ENCODE measurements at regions not wholly inside any gene's neighbourhood (a gene's known extent, or its start where the extent isn't known, plus 50 kb on each side); places are given as distances from the start of the nearest gene placed in this dataset.
A peak's percentile ranks its signal among the peaks of the same experiment; 100 is the strongest.

GRCh38 chr15:36175186-36175740 is 404.2 kb upstream of the CDIN1 start:
- ATAC-seq = no peak
- Histone ChIP-seq H3K79me2 (ENCODE audit: insufficient read depth, low read length) (no peaks in the 10 kb centered on the region), H3K27me3 (ENCODE audit: control insufficient read depth in 1 of 2, insufficient read depth in 2 of 2, low read length in 2 of 2) (no peaks in the 10 kb centered on the region), H2AFZ (ENCODE audit: low read length) (no peak overlapping the region), H3K27ac (ENCODE audit: extremely low read length, insufficient read depth, low read length) (no peak overlapping the region), H3K4me2 (ENCODE audit: low read depth, low read length) (no peak overlapping the region), H3K9ac (ENCODE audit: insufficient read depth, low read depth, low read length) (no peak overlapping the region), H3K4me1 (ENCODE audit: insufficient read depth, low read length) (no peaks in the 10 kb centered on the region), H3K4me3 (replicated peaks in 1 of 3; ENCODE audit: insufficient read depth in 1 of 3, low read depth in 2 of 3, low read length in 3 of 3) (no peak overlapping the region), H4K20me1 (ENCODE audit: insufficient read depth, low read length) (no peaks in the 10 kb centered on the region), H3K9me3 (ENCODE audit: low read length) (no peaks in the 10 kb centered on the region), H3K36me3 (replicated peaks in 1 of 2; ENCODE audit: control insufficient read depth in 1 of 2, insufficient read depth in 2 of 2, low read length in 2 of 2) (no peaks in the 10 kb centered on the region)
- TF ChIP-seq MAFK (conservative IDR thresholded peaks at IDR 0.05 in 1 of 2, IDR thresholded peaks at IDR 0.05 in 1 of 2; ENCODE audit: low read length in 2 of 2) (peak in 1 of 2 experiments; percentile 45; a peak in 1 of 4 replicates), ARHGAP35 (CRISPR knock-in tag; IDR thresholded peaks at IDR 0.05; ENCODE audit: borderline replicate concordance) (no peak)
- in situ Hi-C loops (cut with HindIII; ENCODE audit: extremely low pct_ligation_motif_present, low pct_unique_long_range_greater_than_20kb) = no loop called here
- 32% methylated on average over 8 of the region's 8 CpGs for WGBS (ENCODE audit: low lambda C conversion rate)
- intact Hi-C loops (cut with micrococcal nuclease; ENCODE audit: unreplicated experiment) = no loop called here
- DNase-seq (ENCODE audit: low spot score) = no peak
- ChIA-PET POLR2A (no interaction called here), CTCF (ENCODE audit: low intra/inter-chr PET ratio, low total read pairs) (no interaction called here)
- BruUV-seq (replicated peaks) = no TSS peak
- no peak for FAIRE-seq

GRCh38 chr15:36175741-36176291 is 403.6 kb upstream of the CDIN1 start:
- Histone ChIP-seq H2AFZ (ENCODE audit: low read length) (no peak overlapping the region), H3K27me3 (ENCODE audit: control insufficient read depth in 1 of 2, insufficient read depth in 2 of 2, low read length in 2 of 2) (no peaks in the 10 kb centered on the region), H3K4me3 (replicated peaks in 1 of 3; ENCODE audit: insufficient read depth in 1 of 3, low read depth in 2 of 3, low read length in 3 of 3) (no peak overlapping the region), H3K9ac (ENCODE audit: insufficient read depth, low read depth, low read length) (no peak overlapping the region), H4K20me1 (ENCODE audit: insufficient read depth, low read length) (no peaks in the 10 kb centered on the region), H3K4me1 (ENCODE audit: insufficient read depth, low read length) (no peaks in the 10 kb centered on the region), H3K79me2 (ENCODE audit: insufficient read depth, low read length) (no peaks in the 10 kb centered on the region), H3K4me2 (ENCODE audit: low read depth, low read length) (no peak overlapping the region), H3K27ac (ENCODE audit: extremely low read length, insufficient read depth, low read length) (no peak overlapping the region), H3K36me3 (replicated peaks in 1 of 2; ENCODE audit: control insufficient read depth in 1 of 2, insufficient read depth in 2 of 2, low read length in 2 of 2) (no peaks in the 10 kb centered on the region), H3K9me3 (ENCODE audit: low read length) (no peaks in the 10 kb centered on the region)
- BruUV-seq (replicated peaks) = no TSS peak
- ChIA-PET CTCF (ENCODE audit: low intra/inter-chr PET ratio, low total read pairs) (no interaction called here), POLR2A (no interaction called here)
- FAIRE-seq (no peak), ATAC-seq (no peak), DNase-seq (ENCODE audit: low spot score) (no peak)
- in situ Hi-C loops (cut with HindIII; ENCODE audit: extremely low pct_ligation_motif_present, low pct_unique_long_range_greater_than_20kb) (no loop called here), intact Hi-C loops (cut with micrococcal nuclease; ENCODE audit: unreplicated experiment) (no loop called here)
- 18% methylated on average over 2 of the region's 2 CpGs for WGBS (ENCODE audit: low lambda C conversion rate)
- TF ChIP-seq MAF1 (CRISPR knock-in tag; IDR thresholded peaks at IDR 0.05; ENCODE audit: borderline replicate concordance) (no peak), POLR2G (IDR thresholded peaks at IDR 0.05; ENCODE audit: low read depth, low read length) (no peak)

Data from HepG2 (cell line).